SJCRH30 (cell line): ENCODE measurements at regions not wholly inside any gene's neighbourhood (a gene's known extent, or its start where the extent isn't known, plus 50 kb on each side); places are given as distances from the start of the nearest gene placed in this dataset.

Experiments used
- DNase-seq, 2 experiments: peaks; one replicate each; pipeline ENCODE4 v3.0.0-alpha.2; 2015 to 2020
- H3K27ac ChIP-seq: fragments of 250-450 bp; sonication (Bioruptor Pico); 2 replicates; pipeline ENCODE4 v1.5.1; 2020; ENCODE audit warnings: mild to moderate bottlenecking, moderate library complexity
- H3K27me3 ChIP-seq: fragments of 250-450 bp; sonication (Bioruptor Pico); 2 replicates; pipeline ENCODE4 v1.5.1; 2020; ENCODE audit warnings: mild to moderate bottlenecking, moderate library complexity
- H3K36me3 ChIP-seq: fragments of 250-450 bp; sonication (Bioruptor Pico); 2 replicates; pipeline ENCODE4 v1.5.1; 2020; ENCODE audit warnings: mild to moderate bottlenecking, moderate library complexity
- H3K4me1 ChIP-seq: fragments of 250-450 bp; sonication (Bioruptor Pico); 2 replicates; pipeline ENCODE4 v1.5.1; 2020; ENCODE audit warnings: mild to moderate bottlenecking, moderate library complexity
- H3K4me3 ChIP-seq: fragments of 250-450 bp; sonication (Bioruptor Pico); 2 replicates; pipeline ENCODE4 v1.5.1; 2020; ENCODE audit warnings: mild to moderate bottlenecking, moderate library complexity
- H3K9me3 ChIP-seq: fragments of 250-450 bp; sonication (Bioruptor Pico); replicated peaks from 2 replicates; pipeline ENCODE4 v1.5.1; 2020; ENCODE audit warnings: mild to moderate bottlenecking, moderate library complexity

- Histone ChIP-seq H3K4me3 (no peak overlapping the region), H3K4me1 (0 out of 2 replicates have a peak, but pooled peaks cover 3% of the 10 kb centered on the region), H3K27ac (no peak overlapping the region), H3K36me3 (no peaks in the 10 kb centered on the region), H3K9me3 (peaks cover 4% of the 10 kb centered on the region; the same call in 1 of the 2 replicates), H3K27me3 (no peaks in the 10 kb centered on the region)
- DNase-seq = no peak
Observed at GRCh38 chr2:186085226-186085625, 346.6 kb downstream of the FSIP2 start.

GRCh38 chr2:186093174-186093573 lies 354.6 kb downstream of the FSIP2 start:
- Histone ChIP-seq H3K4me1 (0 out of 2 replicates have a peak, but pooled peaks cover 3% of the 10 kb centered on the region), H3K27me3 (no peaks in the 10 kb centered on the region), H3K36me3 (no peaks in the 10 kb centered on the region), H3K27ac (no peak overlapping the region), H3K4me3 (no peak overlapping the region), H3K9me3 (peaks cover 12% of the 10 kb centered on the region; the same call in 1 of the 2 replicates)
- no peak for DNase-seq

- no peak overlapping the region for H3K27ac ChIP-seq
- H3K9me3 ChIP-seq = no peaks in the 10 kb centered on the region
- H3K27me3 ChIP-seq = no peaks in the 10 kb centered on the region
- H3K36me3 ChIP-seq = no peaks in the 10 kb centered on the region; the same call in 1 of the 2 replicates
- DNase-seq = no peak
- no peaks in the 10 kb centered on the region for H3K4me1 ChIP-seq
- H3K4me3 ChIP-seq = no peak overlapping the region
Observed at GRCh38 chr2:186098821-186099220, 360.2 kb downstream of the FSIP2 start.

GRCh38 chr2:186099826-186100225 lies 361.2 kb downstream of the FSIP2 start:
- H3K4me1 ChIP-seq = no peaks in the 10 kb centered on the region
- DNase-seq = no peak
- H3K4me3 ChIP-seq = no peak overlapping the region

GRCh38 chr2:186100636-186101035 lies 362.0 kb downstream of the FSIP2 start:
- H3K27ac ChIP-seq = no peak overlapping the region
- no peak for DNase-seq

More at GRCh38 chr2:186099826-186100225, 361.2 kb downstream of the FSIP2 start:
- no peaks in the 10 kb centered on the region; the same call in 1 of the 2 replicates for H3K36me3 ChIP-seq
- no peak overlapping the region for H3K27ac ChIP-seq
- no peaks in the 10 kb centered on the region for H3K9me3 ChIP-seq
- H3K27me3 ChIP-seq = no peaks in the 10 kb centered on the region

GRCh38 chr2:186101616-186102015 lies 363.0 kb downstream of the FSIP2 start:
- no peaks in the 10 kb centered on the region for H3K9me3 ChIP-seq
- H3K27me3 ChIP-seq = no peaks in the 10 kb centered on the region
- H3K27ac ChIP-seq = no peak overlapping the region
- no peaks in the 10 kb centered on the region for H3K4me1 ChIP-seq
- H3K36me3 ChIP-seq = no peaks in the 10 kb centered on the region; the same call in 1 of the 2 replicates
- no peak overlapping the region for H3K4me3 ChIP-seq
- DNase-seq = no peak

More at GRCh38 chr2:186100636-186101035, 362.0 kb downstream of the FSIP2 start:
- no peak overlapping the region for H3K4me3 ChIP-seq
- H3K4me1 ChIP-seq = no peaks in the 10 kb centered on the region
- H3K9me3 ChIP-seq = no peaks in the 10 kb centered on the region
- H3K27me3 ChIP-seq = no peaks in the 10 kb centered on the region
- no peaks in the 10 kb centered on the region; the same call in 1 of the 2 replicates for H3K36me3 ChIP-seq

GRCh38 chr2:186103276-186103675 lies 364.7 kb downstream of the FSIP2 start:
- no peaks in the 10 kb centered on the region for H3K27me3 ChIP-seq
- no peaks in the 10 kb centered on the region; the same call in 1 of the 2 replicates for H3K36me3 ChIP-seq
- no peaks in the 10 kb centered on the region for H3K4me1 ChIP-seq
- no peaks in the 10 kb centered on the region for H3K9me3 ChIP-seq
- no peak for DNase-seq
- H3K4me3 ChIP-seq = no peak overlapping the region
- no peak overlapping the region for H3K27ac ChIP-seq

GRCh38 chr2:186105016-186105724 lies 366.6 kb downstream of the FSIP2 start:
- no peaks in the 10 kb centered on the region for H3K27me3 ChIP-seq
- no peak overlapping the region for H3K4me3 ChIP-seq
- DNase-seq = no peak
- no peak overlapping the region for H3K27ac ChIP-seq
- H3K36me3 ChIP-seq = no peaks in the 10 kb centered on the region
- H3K9me3 ChIP-seq = no peaks in the 10 kb centered on the region
- no peaks in the 10 kb centered on the region for H3K4me1 ChIP-seq

GRCh38 chr2:186108470-186108869 lies 369.9 kb downstream of the FSIP2 start:
- H3K27me3 ChIP-seq = no peaks in the 10 kb centered on the region
- H3K4me3 ChIP-seq = no peak overlapping the region
- H3K36me3 ChIP-seq = no peaks in the 10 kb centered on the region
- no peak for DNase-seq
- no peaks in the 10 kb centered on the region for H3K4me1 ChIP-seq
- no peak overlapping the region for H3K27ac ChIP-seq
- H3K9me3 ChIP-seq = 0 out of 2 replicates have a peak, but pooled peaks cover under 1% of the 10 kb centered on the region

GRCh38 chr2:186113284-186113683 lies 372.8 kb upstream of the ZC3H15 start:
- Histone ChIP-seq H3K27ac (no peak overlapping the region), H3K36me3 (no peaks in the 10 kb centered on the region), H3K4me3 (no peak overlapping the region), H3K4me1 (no peaks in the 10 kb centered on the region), H3K9me3 (peaks cover 3% of the 10 kb centered on the region; the same call in 1 of the 2 replicates), H3K27me3 (no peaks in the 10 kb centered on the region)
- no peak for DNase-seq

- no peak overlapping the region for H3K27ac ChIP-seq
- H3K9me3 ChIP-seq = no peaks in the 10 kb centered on the region; the same call in 1 of the 2 replicates
- DNase-seq = peak in 1 of 2 experiments; percentile 58
- peaks cover 33% of the 10 kb centered on the region for H3K4me1 ChIP-seq
- no peaks in the 10 kb centered on the region for H3K27me3 ChIP-seq
- no peaks in the 10 kb centered on the region for H3K36me3 ChIP-seq
- no peak overlapping the region for H3K4me3 ChIP-seq
Observed at GRCh38 chr2:186125156-186125555, 360.9 kb upstream of the ZC3H15 start.

GRCh38 chr2:186125625-186126024 lies 360.4 kb upstream of the ZC3H15 start:
- H3K27me3 ChIP-seq = no peaks in the 10 kb centered on the region
- H3K4me3 ChIP-seq = no peak overlapping the region
- no peak for DNase-seq
- H3K9me3 ChIP-seq = no peaks in the 10 kb centered on the region; the same call in 1 of the 2 replicates
- no peak overlapping the region for H3K27ac ChIP-seq
- no peaks in the 10 kb centered on the region for H3K36me3 ChIP-seq
- H3K4me1 ChIP-seq = peaks cover 37% of the 10 kb centered on the region

GRCh38 chr2:186126181-186126580 lies 359.9 kb upstream of the ZC3H15 start:
- no peaks in the 10 kb centered on the region for H3K36me3 ChIP-seq

GRCh38 chr2:186129767-186130581 lies 356.1 kb upstream of the ZC3H15 start:
- peak; percentile 51 to 76 for DNase-seq
- H3K9me3 ChIP-seq = no peaks in the 10 kb centered on the region
- peak overlapping the region; percentile 55 for H3K27ac ChIP-seq
- H3K4me3 ChIP-seq = no peak overlapping the region
- H3K27me3 ChIP-seq = no peaks in the 10 kb centered on the region
- peaks cover 40% of the 10 kb centered on the region for H3K4me1 ChIP-seq
- no peaks in the 10 kb centered on the region for H3K36me3 ChIP-seq

More at GRCh38 chr2:186126181-186126580, 359.9 kb upstream of the ZC3H15 start:
- DNase-seq = no peak
- Histone ChIP-seq H3K27me3 (no peaks in the 10 kb centered on the region), H3K4me3 (no peak overlapping the region), H3K4me1 (peaks cover 43% of the 10 kb centered on the region), H3K27ac (no peak overlapping the region), H3K9me3 (no peaks in the 10 kb centered on the region; the same call in 1 of the 2 replicates)
